GM21786 (cell line): ENCODE measurements at regions not wholly inside any gene's neighbourhood (a gene's known extent, or its start where the extent isn't known, plus 50 kb on each side); places are given as distances from the start of the nearest gene placed in this dataset.

Experiments used
- ATAC-seq: cut with Tn5 transposase; IDR thresholded peaks from one replicate; pipeline ENCODE4 v1.9.1; 2021; ENCODE audit not compliant: unreplicated experiment

GRCh38 chr11:111148121-111148520 is 97.4 kb upstream of the POU2AF2 start:
- ATAC-seq, result no peak

- no peak for ATAC-seq
Observed at GRCh38 chr11:111137846-111138245, 107.7 kb upstream of the POU2AF2 start.

GRCh38 chr11:111135778-111136570 is 109.6 kb upstream of the POU2AF2 start:
- ATAC-seq, result no peak

GRCh38 chr11:111135101-111135500 is 110.4 kb upstream of the POU2AF2 start:
- ATAC-seq, result no peak

GRCh38 chr11:111128076-111128870 is 117.3 kb upstream of the POU2AF2 start:
- ATAC-seq, result no peak

- ATAC-seq, result no peak
Observed at GRCh38 chr11:111124724-111125123, 120.8 kb upstream of the POU2AF2 start.

GRCh38 chr11:111123463-111124398 is 121.8 kb upstream of the POU2AF2 start:
- no peak for ATAC-seq

- no peak for ATAC-seq
Observed at GRCh38 chr11:111120696-111121302, 124.7 kb upstream of the POU2AF2 start.

GRCh38 chr11:111120161-111120560 is 125.4 kb upstream of the POU2AF2 start:
- no peak for ATAC-seq

- ATAC-seq, result no peak
Observed at GRCh38 chr11:111119751-111120150, 125.8 kb upstream of the POU2AF2 start.

- ATAC-seq, result no peak
Observed at GRCh38 chr11:111115890-111116289, 129.6 kb upstream of the POU2AF2 start.

GRCh38 chr11:111114091-111114490 is 131.4 kb upstream of the POU2AF2 start:
- no peak for ATAC-seq

GRCh38 chr11:111112614-111113013 is 132.9 kb upstream of the POU2AF2 start:
- no peak for ATAC-seq

GRCh38 chr11:111107501-111107900 is 138.0 kb upstream of the POU2AF2 start:
- ATAC-seq, result no peak

- no peak for ATAC-seq
Observed at GRCh38 chr11:111106641-111107040, 138.9 kb upstream of the POU2AF2 start.

- ATAC-seq, result no peak
Observed at GRCh38 chr11:111105566-111105965, 140.0 kb upstream of the POU2AF2 start.

GRCh38 chr11:111104185-111104584 is 141.3 kb upstream of the POU2AF2 start:
- ATAC-seq, result no peak

- no peak for ATAC-seq
Observed at GRCh38 chr11:111101881-111102280, 143.6 kb upstream of the POU2AF2 start.

- ATAC-seq, result no peak
Observed at GRCh38 chr11:111099028-111099713, 146.4 kb upstream of the POU2AF2 start.

- ATAC-seq, result no peak
Observed at GRCh38 chr11:111098091-111098490, 147.4 kb upstream of the POU2AF2 start.
